Loucy (cell line): ENCODE measurements at regions not wholly inside any gene's neighbourhood (a gene's known extent, or its start where the extent isn't known, plus 50 kb on each side); places are given as distances from the start of the nearest gene placed in this dataset.

Experiments used
- H2AFZ ChIP-seq: fragments of 200-600 bp; sonication (generic); 2 replicates; pipeline ENCODE4 v1.6.0; 2016; ENCODE audit warnings: antibody characterized with exemption, mild to moderate bottlenecking, low read length, moderate library complexity
- H3F3A ChIP-seq: fragments of 200-600 bp; 2 replicates; pipeline ENCODE4 v1.6.0; 2016; ENCODE audit warnings: antibody characterized with exemption, low read depth, mild to moderate bottlenecking
- H3K27me3 ChIP-seq: fragments of 200-600 bp; sonication (generic); 2 replicates; pipeline ENCODE4 v1.6.1; 2014; ENCODE audit warnings: low read length, mild to moderate bottlenecking; ENCODE audit not compliant: insufficient read depth, poor library complexity, severe bottlenecking
- H3K36me3 ChIP-seq: fragments of 200-600 bp; sonication (generic); 2 replicates; pipeline ENCODE4 v1.6.1; 2016; ENCODE audit warnings: low read length; ENCODE audit not compliant: insufficient read depth
- H3K4me1 ChIP-seq: fragments of 200-600 bp; sonication (generic); 2 replicates; pipeline ENCODE4 v1.5.1; 2014; ENCODE audit warnings: low read length, mild to moderate bottlenecking; ENCODE audit not compliant: insufficient read depth, poor library complexity, severe bottlenecking
- H3K4me2 ChIP-seq: fragments of 200-600 bp; sonication (generic); 2 replicates; pipeline ENCODE4 v1.6.0; 2014; ENCODE audit warnings: antibody characterized with exemption, low read length, low read depth, mild to moderate bottlenecking; ENCODE audit not compliant: poor library complexity, severe bottlenecking
- H3K4me3 ChIP-seq: fragments of 200-600 bp; sonication (generic); 2 replicates; pipeline ENCODE4 v1.5.1; 2014; ENCODE audit warnings: low read length, mild to moderate bottlenecking, mixed read lengths; ENCODE audit not compliant: poor library complexity, severe bottlenecking
- H3K79me2 ChIP-seq: fragments of 200-600 bp; sonication (generic); 2 replicates; pipeline ENCODE4 v1.6.1; 2014; ENCODE audit warnings: low read length; ENCODE audit not compliant: insufficient read depth
- H3K9ac ChIP-seq: fragments of 200-600 bp; sonication (generic); 2 replicates; pipeline ENCODE4 v1.6.0; 2014; ENCODE audit warnings: mild to moderate bottlenecking, low read depth, low read length, moderate library complexity; ENCODE audit not compliant: poor library complexity, severe bottlenecking
- H3K9me2 ChIP-seq: fragments of 200-600 bp; sonication (generic); replicated peaks from 2 replicates; pipeline ENCODE4 v1.6.1; 2016; ENCODE audit warnings: low read depth, low read length, mixed read lengths
- H3K9me3 ChIP-seq: fragments of 200-600 bp; sonication (generic); 2 replicates; pipeline ENCODE4 v1.6.1; 2014; ENCODE audit warnings: mild to moderate bottlenecking, antibody characterized with exemption, low read length, low read depth; ENCODE audit not compliant: insufficient read depth
- H4K20me1 ChIP-seq: fragments of 200-600 bp; sonication (generic); 2 replicates; pipeline ENCODE4 v1.6.0; 2014; ENCODE audit warnings: antibody characterized with exemption, low read length, mild to moderate bottlenecking; ENCODE audit not compliant: insufficient read depth, poor library complexity, severe bottlenecking
- EZH2phosphoT487 ChIP-seq: fragments of 200-600 bp; IDR thresholded peaks from 2 replicates; pipeline ENCODE4 v1.6.1; 2018; ENCODE audit warnings: antibody characterized with exemption, mild to moderate bottlenecking, moderate library complexity, borderline replicate concordance
- TF ChIP-seq, protein P1 (sequence below): fragments of 200-600 bp; sonication (generic); conservative IDR thresholded peaks from 2 replicates; pipeline ENCODE4 v1.5.1; 2014; ENCODE audit warnings: mild to moderate bottlenecking, antibody characterized with exemption, low read length

DNA sequence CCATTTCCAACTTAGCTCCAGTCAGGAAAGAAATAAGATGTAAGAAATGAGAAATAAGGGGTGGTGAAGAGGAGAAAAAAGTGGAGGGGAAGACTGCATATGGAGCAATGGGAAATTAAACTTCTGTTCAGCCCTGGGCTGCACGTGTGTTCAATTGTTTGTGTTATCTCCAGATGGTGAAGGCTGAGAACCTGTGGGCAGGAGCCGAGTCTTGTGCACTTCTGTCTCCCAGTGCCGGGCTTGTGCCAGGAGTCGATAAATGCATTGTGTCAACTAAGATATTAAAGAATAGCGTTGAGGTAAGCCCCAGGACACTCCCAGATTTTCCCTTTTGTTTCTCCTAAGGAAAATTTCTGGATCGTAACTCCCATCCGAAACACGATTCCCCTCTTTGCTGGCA is 98.2 kb downstream of the PRLHR start:
- Histone ChIP-seq H3K27me3 (no peaks in the 10 kb centered on the region), H2AFZ (no peak overlapping the region), H3K36me3 (no peaks in the 10 kb centered on the region), H3K9me2 (no peaks in the 10 kb centered on the region), H3K9ac (no peak overlapping the region), H4K20me1 (no peaks in the 10 kb centered on the region), H3K4me3 (no peak overlapping the region), H3K9me3 (no peaks in the 10 kb centered on the region; the same call in 1 of the 2 replicates), H3K4me2 (no peak overlapping the region), H3K79me2 (no peaks in the 10 kb centered on the region), H3K4me1 (no peaks in the 10 kb centered on the region), H3F3A (no peaks in the 10 kb centered on the region)
- TF ChIP-seq, protein P1, sequence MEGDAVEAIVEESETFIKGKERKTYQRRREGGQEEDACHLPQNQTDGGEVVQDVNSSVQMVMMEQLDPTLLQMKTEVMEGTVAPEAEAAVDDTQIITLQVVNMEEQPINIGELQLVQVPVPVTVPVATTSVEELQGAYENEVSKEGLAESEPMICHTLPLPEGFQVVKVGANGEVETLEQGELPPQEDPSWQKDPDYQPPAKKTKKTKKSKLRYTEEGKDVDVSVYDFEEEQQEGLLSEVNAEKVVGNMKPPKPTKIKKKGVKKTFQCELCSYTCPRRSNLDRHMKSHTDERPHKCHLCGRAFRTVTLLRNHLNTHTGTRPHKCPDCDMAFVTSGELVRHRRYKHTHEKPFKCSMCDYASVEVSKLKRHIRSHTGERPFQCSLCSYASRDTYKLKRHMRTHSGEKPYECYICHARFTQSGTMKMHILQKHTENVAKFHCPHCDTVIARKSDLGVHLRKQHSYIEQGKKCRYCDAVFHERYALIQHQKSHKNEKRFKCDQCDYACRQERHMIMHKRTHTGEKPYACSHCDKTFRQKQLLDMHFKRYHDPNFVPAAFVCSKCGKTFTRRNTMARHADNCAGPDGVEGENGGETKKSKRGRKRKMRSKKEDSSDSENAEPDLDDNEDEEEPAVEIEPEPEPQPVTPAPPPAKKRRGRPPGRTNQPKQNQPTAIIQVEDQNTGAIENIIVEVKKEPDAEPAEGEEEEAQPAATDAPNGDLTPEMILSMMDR = no peak

DNA sequence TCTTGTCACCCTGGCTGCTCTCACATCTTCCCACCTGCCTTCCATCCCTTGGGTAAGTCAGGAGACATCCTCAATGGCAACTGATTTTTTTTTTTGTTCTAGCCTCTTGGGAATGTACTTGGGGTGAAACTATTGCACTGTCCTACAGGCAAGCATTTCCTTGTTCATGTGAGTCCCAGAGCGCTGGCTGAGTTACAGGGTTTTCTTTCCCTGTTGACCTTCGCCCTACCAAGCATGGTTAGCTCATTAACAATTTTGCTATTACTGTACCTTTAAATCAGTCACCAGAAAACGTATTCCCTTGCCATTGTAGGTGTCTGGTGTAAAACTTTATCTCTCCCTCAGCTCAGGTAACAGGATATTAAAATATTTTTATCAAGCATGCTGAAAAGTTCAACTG is 98.9 kb downstream of the PRLHR start:
- no peak for TF ChIP-seq EZH2phosphoT487
- TF ChIP-seq, protein P1 = no peak
- Histone ChIP-seq H3K4me1 (no peaks in the 10 kb centered on the region), H3F3A (no peaks in the 10 kb centered on the region), H3K9me3 (no peaks in the 10 kb centered on the region; the same call in 1 of the 2 replicates), H3K36me3 (no peaks in the 10 kb centered on the region), H2AFZ (no peak overlapping the region), H4K20me1 (no peaks in the 10 kb centered on the region), H3K27me3 (no peaks in the 10 kb centered on the region), H3K9ac (no peak overlapping the region), H3K9me2 (no peaks in the 10 kb centered on the region), H3K4me3 (no peak overlapping the region), H3K4me2 (no peak overlapping the region), H3K79me2 (no peaks in the 10 kb centered on the region)

DNA sequence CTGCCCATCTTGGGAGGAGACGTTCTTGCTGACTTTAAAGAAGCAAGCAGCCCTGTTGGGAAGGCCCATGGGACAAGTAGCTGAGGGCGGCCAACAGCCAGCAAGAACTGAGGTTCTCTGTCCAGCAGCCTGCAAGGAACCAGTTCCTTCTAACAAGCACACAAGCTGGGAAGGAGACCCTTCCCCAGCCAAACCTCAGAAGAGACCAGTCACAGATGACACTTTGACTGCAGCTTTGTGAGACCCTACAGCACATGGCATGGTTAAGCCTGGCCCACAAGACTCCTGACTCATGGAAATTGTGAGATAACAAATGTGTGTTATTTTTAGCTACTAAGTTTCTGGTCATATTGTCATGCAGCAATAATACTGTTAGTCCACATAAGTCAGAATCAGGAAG is 99.9 kb downstream of the PRLHR start:
- no peaks in the 10 kb centered on the region for H3K9me2 ChIP-seq
- no peaks in the 10 kb centered on the region; the same call in 1 of the 2 replicates for H3K9me3 ChIP-seq
- TF ChIP-seq EZH2phosphoT487 = no peak
- TF ChIP-seq, protein P1 = no peak
- H3K9ac ChIP-seq = no peak overlapping the region
- H3K4me2 ChIP-seq = no peak overlapping the region
- H3K4me1 ChIP-seq = no peaks in the 10 kb centered on the region
- no peaks in the 10 kb centered on the region for H3F3A ChIP-seq
- H3K36me3 ChIP-seq = no peaks in the 10 kb centered on the region
- no peaks in the 10 kb centered on the region for H4K20me1 ChIP-seq
- H2AFZ ChIP-seq = no peak overlapping the region
- H3K4me3 ChIP-seq = no peak overlapping the region
- no peaks in the 10 kb centered on the region for H3K79me2 ChIP-seq
- no peaks in the 10 kb centered on the region for H3K27me3 ChIP-seq
